Activated CD4-positive, CD25-positive, alpha-beta regulatory T cell treated with anti-CD3 and anti-CD28 coated beads, Interleukin-2, amount 50 U/mL, for 24 hours (primary cell): ENCODE measurements at regions not wholly inside any gene's neighbourhood (a gene's known extent, or its start where the extent isn't known, plus 50 kb on each side); places are given as distances from the start of the nearest gene placed in this dataset.
"Not testable (repeated sequence)": the region's sequence is repeated elsewhere in the genome, so short reads cannot be mapped to it uniquely, and the experiment has no call there.

Experiments used
- ATAC-seq, 2 donors: fragments of 150-1000 bp; cut with Tn5 transposase; one replicate each; pipeline ENCODE4 v1.10.0; 2021; ENCODE audit warnings: mild to moderate bottlenecking in 1 of 2, moderate library complexity in 1 of 2

DNA sequence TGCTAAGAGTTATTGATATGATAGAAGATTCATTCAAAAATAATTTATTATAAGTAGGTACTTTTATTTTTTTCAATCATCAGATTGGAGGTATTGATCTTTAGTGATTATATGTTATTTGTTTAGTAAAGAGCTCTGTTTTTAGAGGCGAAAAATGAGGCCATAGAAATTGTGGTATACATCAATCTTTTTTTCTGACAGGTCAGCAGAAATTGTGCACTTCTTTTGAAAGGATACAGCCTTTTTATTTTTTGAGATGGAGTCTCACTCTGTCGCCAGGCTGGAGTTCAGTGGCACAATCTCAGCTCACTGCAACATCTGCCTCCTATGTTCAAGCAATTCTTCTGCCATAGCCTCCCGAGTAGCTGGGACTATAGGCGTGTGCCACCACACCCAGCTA, 292.1 kb downstream of the BAMBI start:
- ATAC-seq: no peak

DNA sequence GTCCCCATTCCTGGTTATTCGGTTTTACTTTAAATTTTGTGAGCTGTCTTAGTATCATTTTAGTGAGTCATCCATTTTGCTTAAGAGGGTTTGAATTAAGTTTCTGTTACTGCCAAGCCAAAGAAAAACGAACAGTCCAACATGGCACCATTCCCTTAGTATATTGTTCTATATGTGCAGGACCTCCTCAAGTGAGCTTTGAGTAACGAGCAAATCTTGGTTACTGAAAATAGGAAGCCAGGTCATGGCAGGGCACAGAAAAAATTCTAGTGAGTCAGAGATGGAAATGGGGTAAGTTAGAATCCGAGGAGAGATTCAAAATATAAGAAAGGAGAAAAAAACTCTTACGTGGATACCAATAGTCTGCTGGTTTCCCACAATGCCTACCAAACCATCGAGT, 292.9 kb downstream of the BAMBI start:
- ATAC-seq: no peak

DNA sequence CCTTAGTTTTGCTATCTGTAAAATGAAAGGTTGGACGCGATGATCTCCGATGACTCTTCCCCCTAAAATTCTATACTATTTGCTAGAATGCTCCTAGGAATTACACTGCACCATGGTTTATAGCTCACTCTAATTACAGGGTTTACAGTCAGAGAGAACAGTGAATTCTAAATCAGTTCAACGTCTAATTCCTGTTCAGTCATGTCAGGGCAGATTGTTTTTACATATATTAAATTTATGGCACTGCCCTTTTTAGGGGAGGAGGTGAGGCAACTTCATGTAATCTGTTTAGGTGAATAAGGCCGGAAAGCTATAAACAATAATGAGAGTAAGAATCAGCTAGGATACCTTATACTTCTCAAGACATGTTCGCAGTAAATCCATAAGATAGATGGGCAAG, 293.9 kb downstream of the BAMBI start:
- ATAC-seq: no peak

DNA sequence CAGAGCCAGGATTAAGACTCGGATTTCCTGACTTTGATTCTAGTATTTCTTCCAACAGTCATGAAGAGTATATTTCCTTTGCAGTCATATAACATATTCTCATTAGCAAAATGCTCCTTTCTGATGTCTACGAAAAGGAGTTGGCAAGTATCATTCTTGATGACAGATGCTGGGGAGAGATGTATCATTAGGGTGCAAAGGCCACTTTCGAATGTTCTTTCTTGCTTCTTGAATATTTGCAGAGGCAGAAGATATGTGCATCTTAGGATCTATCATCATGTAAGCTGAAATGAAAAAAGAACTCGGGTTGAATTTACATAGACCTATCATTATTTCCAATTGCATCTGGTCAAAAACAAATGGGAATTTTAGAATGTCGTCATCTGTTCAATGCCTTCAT, 294.4 kb downstream of the BAMBI start:
- no peak for ATAC-seq

DNA sequence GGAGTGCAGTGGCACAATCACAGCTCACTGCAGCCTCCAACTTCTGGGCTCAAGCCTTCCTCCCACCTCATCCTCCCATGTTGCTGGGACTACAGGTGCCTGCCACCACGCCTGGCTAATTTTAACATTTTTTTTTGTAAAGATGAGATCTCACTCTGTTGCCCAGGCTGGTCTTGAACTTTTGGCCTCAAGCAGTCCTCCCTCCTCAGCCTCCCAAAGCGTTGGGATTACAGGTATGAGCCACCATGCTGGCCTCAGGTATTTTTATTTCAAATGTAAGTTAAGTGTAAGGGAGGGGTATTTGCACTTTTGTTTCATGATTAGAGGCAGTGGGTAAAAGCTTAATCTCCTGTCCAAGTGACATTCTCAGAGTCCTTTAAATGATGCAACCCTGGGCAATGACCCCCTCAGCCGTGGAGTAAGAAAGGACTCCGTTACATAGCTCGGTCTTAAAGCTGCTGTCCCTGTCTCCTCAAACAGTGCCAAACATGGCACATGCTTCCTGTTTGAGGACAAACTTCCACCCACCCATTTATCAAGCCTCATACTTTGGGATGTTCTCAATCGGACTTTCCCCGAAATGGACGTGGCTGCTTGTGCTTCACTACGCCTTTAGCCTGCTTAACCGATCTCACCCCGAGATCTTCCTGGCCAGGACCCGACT, 296.1 kb downstream of the BAMBI start:
- ATAC-seq: no peak

DNA sequence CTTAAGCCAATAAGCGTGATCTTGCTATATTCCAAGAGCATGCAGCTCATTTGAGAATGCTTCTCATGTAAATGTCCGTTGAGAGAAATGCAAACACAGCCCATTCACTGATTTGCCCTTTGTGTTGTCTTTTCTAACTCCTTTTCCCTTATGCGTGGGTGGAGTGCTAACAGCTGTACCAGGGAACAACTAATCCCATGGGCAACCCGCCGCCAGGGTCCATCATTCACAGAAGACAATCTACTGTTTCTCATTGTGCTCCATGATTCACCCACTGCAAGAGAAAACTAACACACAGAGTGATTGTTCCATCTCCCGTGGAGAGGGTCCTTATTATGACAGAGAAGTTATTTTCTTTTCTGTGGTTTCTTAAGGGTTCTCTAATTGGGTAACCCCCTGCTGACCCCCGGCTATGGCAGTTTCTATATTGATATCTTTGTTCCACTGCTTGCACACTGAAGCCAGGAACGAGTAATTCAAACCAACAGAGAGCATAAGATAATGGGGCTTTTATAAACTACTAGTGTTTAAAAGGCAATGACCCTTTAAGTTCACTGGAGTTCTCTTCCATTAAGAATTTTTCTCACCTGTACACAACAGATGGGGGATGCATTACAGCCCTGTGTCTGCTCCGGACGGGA, 298.7 kb downstream of the BAMBI start:
- ATAC-seq: no peak

DNA sequence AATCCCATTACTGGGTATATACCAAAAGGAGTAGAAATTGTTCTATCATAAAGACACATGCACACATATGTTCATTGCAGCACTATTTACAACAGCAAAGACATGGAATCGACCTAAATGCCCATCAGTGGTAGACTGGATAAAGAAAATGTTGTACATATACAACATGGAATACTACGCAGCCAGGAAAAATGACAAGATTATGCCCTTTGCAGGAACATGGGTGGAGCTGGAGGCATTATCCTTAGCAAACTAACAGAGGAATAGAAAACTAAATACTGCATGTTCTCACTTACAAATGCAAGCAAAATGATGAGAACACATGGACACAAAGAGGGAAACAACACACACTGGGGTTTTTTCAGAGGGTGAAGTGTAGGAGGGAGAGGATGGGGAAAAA, 300.2 kb downstream of the BAMBI start:
- no peak for ATAC-seq

DNA sequence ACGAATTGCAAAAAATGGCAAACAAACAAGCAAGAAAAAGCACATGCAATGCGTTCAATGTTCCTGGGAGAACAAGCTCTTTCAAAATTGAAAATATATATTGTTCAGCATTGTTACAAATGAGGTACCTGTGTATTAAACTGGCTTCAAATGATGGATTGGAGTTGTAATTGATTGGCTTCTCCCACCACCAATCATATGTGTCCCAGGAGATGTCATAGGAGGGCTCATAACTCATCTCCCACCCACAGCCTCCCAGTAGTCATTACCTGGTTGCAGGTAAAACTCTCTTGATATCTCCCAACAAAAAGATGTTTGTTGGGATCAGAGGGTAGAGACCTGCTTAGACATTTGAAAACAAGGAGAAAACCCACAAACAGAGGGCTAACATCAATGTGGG, 302.9 kb downstream of the BAMBI start:
- ATAC-seq: no peak

DNA sequence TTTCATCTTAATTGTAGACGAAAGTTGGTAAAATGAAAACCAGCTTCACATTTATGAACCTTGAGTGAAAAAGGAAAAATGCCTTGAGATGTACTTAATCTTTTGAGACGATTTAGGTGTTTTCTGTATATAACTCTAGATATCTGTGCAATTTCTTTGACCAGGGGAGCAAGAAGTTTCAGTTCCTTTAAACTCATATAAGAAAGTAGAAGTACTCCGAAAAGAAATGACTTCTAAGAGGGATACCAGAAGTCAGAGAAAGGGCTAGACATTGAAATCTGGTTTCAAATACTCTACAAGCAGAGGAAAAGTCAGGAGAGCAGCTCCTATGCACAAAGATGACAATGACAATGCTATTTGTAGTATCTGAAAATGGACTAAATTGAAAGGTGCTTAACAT, 303.7 kb downstream of the BAMBI start:
- no peak for ATAC-seq

DNA sequence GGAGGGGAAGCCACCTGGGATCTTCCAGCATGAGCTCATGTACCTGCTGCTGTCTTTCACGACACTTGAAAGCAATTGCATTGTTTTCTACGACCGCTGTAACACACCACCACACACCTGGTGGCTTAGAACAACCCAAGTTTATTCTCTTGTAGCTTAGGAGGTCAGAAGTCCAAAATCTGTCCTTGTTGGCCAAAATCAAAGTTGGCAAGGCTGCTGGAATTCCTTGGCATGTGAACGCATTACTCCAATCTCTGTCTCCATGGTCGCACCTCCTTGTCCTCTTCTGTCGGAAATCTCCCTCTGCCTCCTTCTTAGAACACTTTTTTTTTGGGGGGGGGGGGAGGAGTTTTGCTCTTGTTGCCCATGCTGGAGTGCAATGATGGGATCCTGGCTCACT, 305.7 kb downstream of the BAMBI start:
- no peak for ATAC-seq

DNA sequence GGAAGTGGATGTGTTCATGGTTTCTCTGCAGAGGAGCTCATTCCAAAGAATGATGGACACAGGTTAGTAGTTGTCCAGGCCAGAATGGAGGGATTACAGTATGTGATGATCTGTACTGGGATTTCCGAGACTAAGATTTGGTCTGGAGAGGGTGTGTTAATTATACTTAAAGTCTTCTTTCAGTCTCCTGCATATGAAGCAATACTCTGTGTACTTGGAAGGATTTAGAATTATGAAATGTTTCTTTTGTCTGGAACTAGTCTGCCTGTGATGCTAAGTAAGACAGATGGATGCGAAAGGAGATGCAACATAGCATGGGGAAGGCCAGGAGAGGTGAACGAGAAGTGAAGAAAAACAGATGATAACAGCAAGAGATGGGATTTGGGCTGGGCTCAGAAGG, 305.1 kb upstream of the LYZL1 start:
- ATAC-seq: no peak

DNA sequence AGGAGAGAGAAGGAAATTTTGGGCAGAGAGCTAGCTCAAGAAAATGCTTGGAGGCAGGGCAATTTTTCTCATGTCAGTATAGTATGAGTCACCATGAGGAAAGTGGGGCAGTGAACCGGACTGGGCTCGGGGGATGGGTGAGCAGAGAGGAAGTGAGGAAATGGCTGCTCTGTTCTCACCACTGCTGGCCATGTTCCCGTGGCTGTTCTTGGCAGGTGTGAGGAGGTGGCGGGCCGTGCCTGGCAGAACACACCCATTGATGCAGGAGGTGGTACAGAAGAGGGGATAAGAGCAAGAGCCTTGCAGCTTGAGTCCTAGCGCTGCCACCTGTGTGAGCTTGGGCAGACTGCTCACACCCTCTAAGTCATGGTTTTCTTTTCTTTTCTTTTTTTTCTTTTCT, 304.4 kb upstream of the LYZL1 start:
- ATAC-seq: peak; percentile 33 to 41

DNA sequence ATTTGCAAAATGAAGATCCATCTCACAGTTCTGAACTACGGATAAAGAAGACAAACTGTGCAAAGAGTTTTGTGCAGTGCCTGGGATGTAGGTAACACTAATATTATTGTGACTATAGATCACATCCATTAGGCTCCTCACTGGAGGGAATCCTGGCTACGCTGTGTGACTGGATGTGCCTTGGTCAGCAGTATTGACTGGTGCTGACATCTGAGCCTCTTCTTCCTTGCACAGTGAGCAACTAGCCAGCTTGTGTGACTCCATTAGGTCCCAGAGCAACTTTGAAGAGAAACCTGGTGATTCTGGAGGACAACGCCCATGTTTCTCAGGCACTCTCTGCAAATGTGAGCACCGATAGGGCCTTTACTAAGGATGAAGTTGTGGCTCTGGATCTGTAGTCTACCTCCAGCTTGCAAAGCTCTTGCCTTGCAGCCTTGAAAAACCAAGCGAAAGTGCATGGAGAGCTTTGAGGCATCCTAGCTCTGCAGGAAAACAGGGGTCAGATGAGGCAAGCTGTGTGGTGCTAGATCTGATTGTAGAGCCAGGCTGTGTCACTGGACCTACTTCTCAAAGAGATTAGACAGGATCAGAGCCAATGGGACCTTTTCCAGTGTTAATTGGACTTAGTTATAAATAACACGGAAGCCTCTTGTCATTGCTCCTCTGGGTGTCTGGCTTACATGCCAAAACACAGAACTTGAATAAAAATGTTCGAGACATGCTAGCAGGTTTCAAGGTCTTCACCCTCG, 303.6 kb upstream of the LYZL1 start:
- ATAC-seq: no peak

DNA sequence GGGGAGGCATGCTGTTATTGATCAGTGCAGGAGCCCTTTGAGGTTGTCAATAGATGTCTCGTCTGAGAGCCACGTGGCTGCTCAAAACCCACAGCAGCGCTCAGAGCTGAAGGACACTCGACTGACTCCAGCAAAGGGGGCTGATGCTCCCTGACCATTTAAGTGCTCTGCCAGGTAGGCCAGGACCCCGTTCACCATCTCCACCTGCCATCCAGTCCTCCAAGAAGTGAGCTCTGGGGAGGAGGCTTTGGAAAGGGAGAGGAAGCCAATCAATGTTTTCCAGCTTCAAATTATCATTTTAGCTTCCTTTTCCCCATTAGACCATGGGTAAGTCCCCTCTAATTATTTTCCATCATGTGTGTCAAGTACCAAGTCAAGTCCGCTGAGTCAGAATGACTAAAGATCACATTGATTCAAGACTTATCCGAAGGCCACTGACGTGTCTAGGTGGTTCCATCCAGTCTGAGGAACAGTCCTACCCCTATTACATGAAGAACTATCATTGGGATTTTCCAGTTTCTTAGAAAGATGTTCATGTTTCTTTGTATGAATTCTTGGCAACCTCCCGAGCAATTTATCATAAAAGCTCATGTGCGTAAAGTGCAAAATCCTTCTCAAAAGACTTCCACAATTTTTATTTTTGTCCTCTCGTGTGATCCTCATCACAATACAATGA, 302.6 kb upstream of the LYZL1 start:
- ATAC-seq: no peak

DNA sequence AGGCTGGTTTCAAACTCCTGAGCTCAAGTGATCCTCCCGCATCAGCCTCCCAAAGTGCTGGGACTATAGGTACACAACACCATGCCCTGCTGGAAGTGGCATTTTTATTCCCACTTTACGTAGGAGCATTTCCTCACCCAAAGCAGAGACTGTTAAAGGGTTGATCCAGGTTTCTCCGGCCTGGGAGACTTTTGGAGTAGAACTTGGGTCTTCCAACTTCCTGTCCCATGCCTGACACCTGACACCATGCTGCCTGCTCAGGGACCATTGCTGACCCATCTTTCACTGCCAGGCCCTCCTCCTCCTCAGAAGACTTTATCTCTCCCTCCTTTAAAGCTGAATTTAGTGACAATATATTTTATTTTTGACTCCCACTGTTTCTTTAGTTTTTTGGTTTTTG, 302.0 kb upstream of the LYZL1 start:
- no peak for ATAC-seq

DNA sequence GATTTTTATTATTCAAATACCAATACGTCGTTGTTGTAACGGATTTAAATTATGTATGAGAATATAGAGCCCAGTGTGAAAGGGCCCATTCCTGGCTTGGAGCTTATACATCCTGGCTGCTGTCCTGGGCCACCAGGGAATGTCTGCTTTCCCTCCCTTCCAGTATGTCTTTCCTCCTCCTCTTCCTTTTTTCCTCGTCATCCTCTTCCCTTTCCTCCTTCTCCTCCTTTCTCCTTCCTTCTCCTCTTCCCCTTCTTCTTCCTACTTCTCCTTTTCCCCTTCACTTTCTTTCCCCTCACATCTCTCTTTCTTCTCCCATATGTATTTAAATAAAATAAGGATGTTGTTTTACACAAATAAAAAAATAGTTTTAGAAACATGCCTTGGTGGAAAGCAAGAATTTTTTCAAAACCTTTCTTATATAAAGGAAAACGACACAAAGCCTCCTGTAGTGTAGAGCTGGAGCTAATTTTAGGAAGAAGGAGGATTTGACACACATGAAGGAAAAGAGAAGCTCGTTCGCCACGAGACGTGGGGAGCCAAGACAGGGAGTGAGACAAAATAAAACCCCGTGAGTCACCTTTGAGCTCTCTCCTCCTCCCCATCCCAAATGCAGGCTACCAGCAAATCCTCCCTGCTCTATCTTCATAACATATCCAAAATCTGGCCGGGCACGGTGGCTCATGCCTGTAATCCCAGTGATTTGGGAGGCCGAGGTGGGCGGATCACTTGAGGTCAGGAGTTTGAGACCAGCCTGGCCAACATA, 301.1 kb upstream of the LYZL1 start:
- ATAC-seq: no peak

DNA sequence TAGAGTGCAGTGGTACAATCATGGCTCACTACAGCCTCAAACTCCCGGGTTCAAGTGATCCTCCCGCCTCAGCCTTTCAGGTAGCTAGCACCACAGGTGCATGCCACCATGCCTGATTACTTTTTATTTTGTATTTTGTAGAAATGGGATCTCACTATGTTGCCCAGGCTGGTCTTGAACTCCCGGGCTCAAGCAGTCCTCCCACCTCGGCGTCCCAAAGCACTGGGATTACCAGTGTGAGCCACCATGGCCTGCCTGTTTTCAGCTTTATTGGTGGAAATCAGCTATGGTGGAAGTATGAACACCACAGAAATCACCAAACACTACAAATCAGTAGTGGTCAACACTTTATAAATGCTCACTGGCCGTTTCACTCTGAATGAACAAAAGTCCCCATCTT, 299.9 kb upstream of the LYZL1 start:
- ATAC-seq: no peak

DNA sequence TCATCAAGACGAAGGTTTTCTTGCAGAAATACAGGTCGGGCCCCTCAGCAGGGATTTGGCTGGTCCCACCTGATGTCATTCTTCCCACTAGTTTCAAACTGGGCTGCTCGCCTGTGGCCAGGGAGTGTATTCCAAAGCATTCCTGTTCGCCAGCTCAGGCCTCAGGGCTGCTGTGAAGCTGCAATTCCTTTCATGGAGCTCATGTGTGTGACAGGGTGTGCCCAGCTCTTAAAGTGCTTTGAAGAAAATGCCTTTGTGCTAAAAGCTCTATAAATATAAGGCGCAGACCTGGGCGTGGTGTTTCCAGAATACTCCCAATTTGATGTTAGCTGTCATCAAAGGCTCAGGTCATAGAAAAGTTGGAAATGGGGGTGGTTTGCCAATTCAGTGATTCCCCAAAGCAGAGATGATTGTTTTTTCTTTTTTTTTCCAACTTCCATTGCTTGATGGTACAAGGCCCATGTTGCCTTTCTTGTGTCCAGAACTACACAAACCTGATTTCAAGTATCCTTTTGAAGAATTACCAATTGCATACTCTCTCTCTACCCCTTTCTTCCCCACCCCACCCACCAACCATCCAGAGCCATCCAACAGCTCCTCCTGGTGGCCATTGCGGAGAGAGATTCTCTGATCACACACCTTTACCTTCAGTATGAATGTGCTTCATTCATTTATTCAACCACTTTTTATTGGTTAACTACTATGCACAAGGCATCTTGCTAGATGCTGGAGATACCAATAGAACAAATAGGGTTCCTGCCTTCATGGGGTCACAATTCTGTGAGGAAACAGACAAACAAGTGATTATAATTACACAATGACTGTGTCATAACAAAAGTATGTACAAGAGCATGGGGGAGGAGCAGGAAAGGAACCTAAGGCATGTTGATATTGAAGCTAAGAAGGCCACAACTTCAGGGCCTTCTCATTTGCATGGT, 297.3 kb upstream of the LYZL1 start:
- ATAC-seq: no peak

DNA sequence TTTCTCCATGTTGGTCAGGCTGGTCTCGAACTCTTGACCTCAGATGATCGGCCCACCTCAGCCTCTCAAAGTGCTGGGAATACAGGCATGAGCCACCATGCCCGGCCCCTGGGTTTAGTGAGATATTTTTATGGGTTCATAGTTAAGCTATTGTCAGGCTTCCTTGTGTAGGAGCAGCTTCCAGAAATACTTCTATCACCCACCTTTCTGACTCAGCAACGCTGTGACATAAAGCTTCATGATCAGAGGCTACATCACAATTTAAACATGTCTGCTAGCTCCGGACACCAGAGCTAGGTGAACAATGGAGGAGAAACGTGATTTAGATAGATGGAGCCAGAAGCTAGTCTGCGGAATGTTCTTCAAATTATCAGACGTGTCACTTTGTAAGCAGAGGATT, 295.8 kb upstream of the LYZL1 start:
- no peak for ATAC-seq

DNA sequence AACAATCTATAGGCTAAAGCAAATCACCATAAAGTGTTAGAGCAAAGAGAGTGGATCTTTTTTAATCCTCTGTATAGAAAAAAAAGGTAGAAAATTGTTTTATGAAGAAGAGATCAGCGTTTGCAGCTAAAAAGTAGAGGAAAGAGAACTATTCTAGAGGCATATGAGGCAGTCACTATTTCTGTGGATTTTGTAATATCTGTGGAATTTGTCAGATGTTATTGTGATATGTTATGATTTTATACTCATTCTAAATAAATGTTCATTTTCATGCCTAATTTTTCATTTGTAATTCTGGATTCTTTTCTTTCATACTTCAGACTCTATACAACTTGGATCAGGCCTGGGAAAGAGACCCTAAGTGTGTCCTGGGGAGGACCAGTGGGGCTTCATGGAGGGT, 295.0 kb upstream of the LYZL1 start:
- no peak for ATAC-seq

DNA sequence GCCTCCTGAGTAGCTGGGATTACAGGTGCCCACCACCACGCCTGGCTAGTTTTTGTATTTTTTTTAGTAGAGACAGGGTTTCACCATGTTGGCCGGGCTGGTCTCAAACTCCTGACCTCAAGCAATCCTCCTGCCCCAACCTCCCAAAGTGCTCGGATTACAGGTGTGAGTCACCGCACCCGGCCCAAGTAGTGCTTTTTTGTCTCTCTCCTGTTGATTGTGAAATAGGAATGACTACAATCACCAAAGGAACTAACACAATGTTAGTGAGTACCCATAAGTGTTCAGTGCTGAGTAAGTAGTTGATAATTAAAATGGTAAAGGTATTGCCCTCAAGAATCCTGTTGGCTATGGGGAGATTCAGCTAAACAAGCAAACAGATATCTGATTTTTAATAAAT, 294.1 kb upstream of the LYZL1 start:
- ATAC-seq: not testable (repeated sequence)

DNA sequence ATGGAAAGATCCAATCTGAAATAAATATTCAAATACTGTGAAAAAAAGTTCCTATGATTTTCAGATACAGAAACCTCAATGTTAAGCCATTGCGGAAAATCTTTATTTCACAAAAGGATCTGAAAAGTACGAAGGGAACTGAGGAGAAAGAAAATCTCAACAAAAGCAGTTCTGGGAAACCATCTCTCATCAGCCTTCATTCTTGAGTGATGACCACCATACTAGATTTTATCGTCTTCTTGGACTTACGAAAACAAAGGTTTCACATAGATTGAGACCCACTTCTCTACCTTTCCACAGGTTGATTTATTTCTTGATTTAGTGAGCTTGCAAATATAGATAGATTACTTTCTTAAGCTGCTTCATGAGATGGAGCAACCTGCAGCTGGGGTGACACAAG, 293.4 kb upstream of the LYZL1 start:
- ATAC-seq: no peak
